ENCODE measurements at regions not wholly inside any gene's neighbourhood (a gene's known extent, or its start where the extent isn't known, plus 50 kb on each side); places are given as distances from the start of the nearest gene placed in this dataset.

DNA sequence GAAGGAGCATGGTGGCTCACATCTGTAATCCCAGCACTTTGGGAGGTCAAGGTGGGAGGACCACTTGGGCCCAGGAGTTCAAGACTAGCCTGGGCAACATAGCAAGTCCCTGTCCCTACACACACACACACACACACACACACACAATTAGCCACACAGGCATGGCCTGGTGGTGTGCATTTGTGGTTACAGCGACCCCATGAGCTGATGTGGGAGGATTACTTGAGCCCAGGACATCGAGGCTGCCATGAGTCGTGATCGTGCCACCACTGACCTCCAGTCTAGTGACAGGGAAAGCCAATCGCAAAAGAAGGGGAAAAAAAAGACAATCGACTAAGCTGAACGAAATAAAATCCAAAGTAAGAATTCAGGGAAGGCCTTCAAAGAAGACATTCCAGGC, 67.9 kb downstream of the TBX3 start:
- Histone ChIP-seq H3K27me3 (ENCODE audit: insufficient read depth, low read length) (no peaks in the 10 kb centered on the region), H3K4me2 (ENCODE audit: insufficient read depth, low read length) (no peak overlapping the region), H2AFZ (ENCODE audit: low read length) (no peak overlapping the region), H3K4me1 (ENCODE audit: insufficient read depth, low read length) (no peaks in the 10 kb centered on the region), H3K9me3 (ENCODE audit: low read depth, low read length) (no peaks in the 10 kb centered on the region), H3K27ac (ENCODE audit: low read depth, low read length) (no peak overlapping the region), H3K4me3 (ENCODE audit: insufficient read depth, low read length) (no peak overlapping the region), H3K36me3 (ENCODE audit: insufficient read depth, low read length) (no peaks in the 10 kb centered on the region), H4K20me1 (ENCODE audit: insufficient read depth, low read length) (no peaks in the 10 kb centered on the region), H3K79me2 (ENCODE audit: insufficient read depth, low read length) (no peaks in the 10 kb centered on the region)
- DNase-seq (ENCODE audit: insufficient read length, low spot score, missing footprints) = no peak
- TF ChIP-seq, protein P1, sequence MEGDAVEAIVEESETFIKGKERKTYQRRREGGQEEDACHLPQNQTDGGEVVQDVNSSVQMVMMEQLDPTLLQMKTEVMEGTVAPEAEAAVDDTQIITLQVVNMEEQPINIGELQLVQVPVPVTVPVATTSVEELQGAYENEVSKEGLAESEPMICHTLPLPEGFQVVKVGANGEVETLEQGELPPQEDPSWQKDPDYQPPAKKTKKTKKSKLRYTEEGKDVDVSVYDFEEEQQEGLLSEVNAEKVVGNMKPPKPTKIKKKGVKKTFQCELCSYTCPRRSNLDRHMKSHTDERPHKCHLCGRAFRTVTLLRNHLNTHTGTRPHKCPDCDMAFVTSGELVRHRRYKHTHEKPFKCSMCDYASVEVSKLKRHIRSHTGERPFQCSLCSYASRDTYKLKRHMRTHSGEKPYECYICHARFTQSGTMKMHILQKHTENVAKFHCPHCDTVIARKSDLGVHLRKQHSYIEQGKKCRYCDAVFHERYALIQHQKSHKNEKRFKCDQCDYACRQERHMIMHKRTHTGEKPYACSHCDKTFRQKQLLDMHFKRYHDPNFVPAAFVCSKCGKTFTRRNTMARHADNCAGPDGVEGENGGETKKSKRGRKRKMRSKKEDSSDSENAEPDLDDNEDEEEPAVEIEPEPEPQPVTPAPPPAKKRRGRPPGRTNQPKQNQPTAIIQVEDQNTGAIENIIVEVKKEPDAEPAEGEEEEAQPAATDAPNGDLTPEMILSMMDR (IDR thresholded peaks at IDR 0.05; ENCODE audit: extremely low read depth, low read depth, low read length) = no peak

DNA sequence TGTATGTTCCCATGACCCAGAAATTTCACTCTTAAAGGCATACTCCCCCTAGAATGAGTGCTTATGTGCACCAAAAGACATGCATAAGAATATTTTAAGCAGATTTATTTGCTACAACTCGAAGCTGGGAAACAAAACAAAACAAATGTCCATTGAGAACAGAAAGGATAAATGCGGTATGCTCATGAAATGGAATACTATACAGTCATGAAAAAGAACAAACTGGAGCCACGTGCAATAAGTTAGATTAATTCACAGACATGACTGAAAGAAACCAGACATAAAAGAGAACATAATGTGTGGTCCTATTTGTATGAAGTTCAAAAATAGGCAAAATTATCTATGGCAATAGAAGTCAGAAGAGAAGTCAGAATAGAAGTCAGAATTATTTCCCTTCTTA, 69.9 kb downstream of the TBX3 start:
- Histone ChIP-seq H3K27ac (ENCODE audit: low read depth, low read length) (no peak overlapping the region), H3K79me2 (ENCODE audit: insufficient read depth, low read length) (no peaks in the 10 kb centered on the region), H4K20me1 (ENCODE audit: insufficient read depth, low read length) (no peaks in the 10 kb centered on the region), H3K27me3 (ENCODE audit: insufficient read depth, low read length) (no peaks in the 10 kb centered on the region), H3K4me2 (ENCODE audit: insufficient read depth, low read length) (no peak overlapping the region), H2AFZ (ENCODE audit: low read length) (no peak overlapping the region), H3K36me3 (ENCODE audit: insufficient read depth, low read length) (no peaks in the 10 kb centered on the region), H3K9me3 (ENCODE audit: low read depth, low read length) (no peaks in the 10 kb centered on the region), H3K4me3 (ENCODE audit: insufficient read depth, low read length) (no peak overlapping the region), H3K4me1 (ENCODE audit: insufficient read depth, low read length) (no peaks in the 10 kb centered on the region)
- TF ChIP-seq, protein P1 (IDR thresholded peaks at IDR 0.05; ENCODE audit: extremely low read depth, low read depth, low read length) = no peak
- DNase-seq (ENCODE audit: insufficient read length, low spot score, missing footprints) = no peak

DNA sequence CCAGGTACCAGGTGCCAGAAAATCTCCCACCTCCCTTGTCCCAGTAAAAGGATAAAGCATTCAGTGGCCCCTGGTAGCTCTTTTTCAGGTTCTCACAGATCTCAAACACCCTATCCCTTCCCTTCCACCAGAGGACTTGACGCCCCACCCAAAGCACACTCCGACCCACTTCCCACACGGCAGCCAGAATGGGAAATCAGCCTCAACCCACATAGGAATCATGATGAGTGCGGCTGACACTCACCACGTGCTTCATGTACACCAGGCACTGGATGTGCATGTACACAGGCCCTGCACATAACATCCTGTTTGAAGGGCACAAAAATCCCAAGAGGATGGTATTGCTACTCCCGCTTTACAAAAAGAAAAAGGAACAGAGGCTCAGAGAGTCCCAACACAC, 71.9 kb downstream of the TBX3 start:
- no peak overlapping the region for H3K4me3 ChIP-seq (ENCODE audit: insufficient read depth, low read length)
- no peak overlapping the region for H3K4me2 ChIP-seq (ENCODE audit: insufficient read depth, low read length)
- no peaks in the 10 kb centered on the region for H4K20me1 ChIP-seq (ENCODE audit: insufficient read depth, low read length)
- no peak overlapping the region for H2AFZ ChIP-seq (ENCODE audit: low read length)
- H3K9me3 ChIP-seq (ENCODE audit: low read depth, low read length) = no peaks in the 10 kb centered on the region
- no peak for DNase-seq (ENCODE audit: insufficient read length, low spot score, missing footprints)
- TF ChIP-seq, protein P1 (IDR thresholded peaks at IDR 0.05; ENCODE audit: extremely low read depth, low read depth, low read length) = no peak
- H3K27ac ChIP-seq (ENCODE audit: low read depth, low read length) = no peak overlapping the region
- H3K36me3 ChIP-seq (ENCODE audit: insufficient read depth, low read length) = no peaks in the 10 kb centered on the region
- H3K79me2 ChIP-seq (ENCODE audit: insufficient read depth, low read length) = no peaks in the 10 kb centered on the region
- H3K27me3 ChIP-seq (ENCODE audit: insufficient read depth, low read length) = no peaks in the 10 kb centered on the region
- no peaks in the 10 kb centered on the region for H3K4me1 ChIP-seq (ENCODE audit: insufficient read depth, low read length)

DNA sequence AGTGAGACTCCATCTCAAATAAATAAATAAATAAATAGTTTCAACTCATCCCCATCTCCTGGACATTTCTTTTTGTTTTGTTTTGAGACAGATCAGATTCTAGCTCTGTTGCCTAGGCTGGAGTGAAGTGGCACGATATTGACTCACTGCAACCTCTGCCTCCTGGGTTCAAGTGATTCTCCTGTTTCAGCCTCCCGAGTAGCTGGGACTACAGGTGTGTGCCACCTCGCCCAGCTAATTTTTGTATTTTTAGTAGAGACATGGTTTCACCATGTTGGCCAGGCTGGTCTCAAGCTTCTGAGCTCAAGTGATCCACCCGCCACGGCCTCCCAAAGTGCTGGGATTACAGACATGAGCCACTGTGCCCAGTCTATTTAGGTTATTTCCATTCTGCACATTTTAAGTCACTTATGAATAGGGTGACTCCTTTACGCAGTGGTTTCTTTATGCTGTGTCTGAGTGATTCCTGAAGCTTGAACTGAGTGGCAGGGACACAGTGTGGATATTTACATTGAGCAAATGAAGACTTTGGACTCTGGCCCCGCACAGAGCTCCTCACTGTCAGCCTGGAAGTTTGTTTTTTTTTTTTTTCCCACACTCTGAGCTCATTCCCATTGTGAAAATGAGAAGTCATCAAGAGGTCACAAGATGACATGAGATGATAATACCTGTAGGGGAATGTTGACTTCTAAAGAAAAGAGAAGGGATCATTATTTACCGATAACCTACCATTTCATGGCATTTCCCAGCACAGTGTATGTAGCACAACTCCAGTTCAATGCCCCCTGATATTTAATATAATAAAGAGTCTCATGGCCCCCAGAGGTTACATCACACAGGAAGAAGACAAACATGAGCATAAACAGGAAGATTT, 72.6 kb downstream of the TBX3 start:
- TF ChIP-seq, protein P1 (IDR thresholded peaks at IDR 0.05; ENCODE audit: extremely low read depth, low read depth, low read length) = no peak
- Histone ChIP-seq H2AFZ (ENCODE audit: low read length) (no peak overlapping the region), H3K4me3 (ENCODE audit: insufficient read depth, low read length) (no peak overlapping the region), H3K27ac (ENCODE audit: low read depth, low read length) (no peak overlapping the region), H3K79me2 (ENCODE audit: insufficient read depth, low read length) (no peaks in the 10 kb centered on the region), H3K9me3 (ENCODE audit: low read depth, low read length) (no peaks in the 10 kb centered on the region), H4K20me1 (ENCODE audit: insufficient read depth, low read length) (no peaks in the 10 kb centered on the region), H3K4me2 (ENCODE audit: insufficient read depth, low read length) (no peak overlapping the region), H3K36me3 (ENCODE audit: insufficient read depth, low read length) (no peaks in the 10 kb centered on the region), H3K27me3 (ENCODE audit: insufficient read depth, low read length) (no peaks in the 10 kb centered on the region), H3K4me1 (ENCODE audit: insufficient read depth, low read length) (no peaks in the 10 kb centered on the region)
- no peak for DNase-seq (ENCODE audit: insufficient read length, low spot score, missing footprints)

All from osteoblast (primary cell).